Liver (tissue), 8 donors: ENCODE measurements at regions not wholly inside any gene's neighbourhood (a gene's known extent, or its start where the extent isn't known, plus 50 kb on each side); places are given as distances from the start of the nearest gene placed in this dataset.

Experiments used
- DNase-seq: peaks from one replicate; pipeline ENCODE4 v3.0.0-alpha.2; 2017; ENCODE audit warnings: low spot score
- H3K27ac ChIP-seq, 2 donors: one replicate each; pipeline ENCODE4 v1.7.0; 2013; ENCODE audit warnings: inconsistent platforms in 2 of 2, low read length in 2 of 2, control low read depth in 1 of 2, low read depth in 1 of 2, mild to moderate bottlenecking in 1 of 2
- H3K27me3 ChIP-seq, 4 donors: one replicate each; pipeline versions ENCODE4 v1.6.1 to v1.7.0; 2013; ENCODE audit warnings: low read length in 3 of 4, inconsistent platforms in 1 of 4, mild to moderate bottlenecking in 1 of 4, moderate library complexity in 1 of 4; ENCODE audit not compliant: control insufficient read depth in 4 of 4, insufficient read depth in 4 of 4
- H3K36me3 ChIP-seq, 4 donors: one replicate each; pipeline versions ENCODE4 v1.6.1 to v1.7.0; 2013; ENCODE audit warnings: low read length in 3 of 4, mild to moderate bottlenecking in 3 of 4, low read depth in 1 of 4, moderate library complexity in 1 of 4; ENCODE audit not compliant: control insufficient read depth in 4 of 4, insufficient read depth in 3 of 4
- H3K4me1 ChIP-seq, 4 donors: one replicate each; pipeline versions ENCODE4 v1.6.1 to v1.7.0; 2013; ENCODE audit warnings: low read length in 3 of 4, mild to moderate bottlenecking in 3 of 4, moderate library complexity in 1 of 4; ENCODE audit not compliant: control insufficient read depth in 4 of 4, insufficient read depth in 4 of 4
- H3K4me3 ChIP-seq, 3 donors: one replicate each; pipeline versions ENCODE4 v1.6.1 to v1.7.0; 2013; ENCODE audit warnings: low read length in 3 of 3, control low read depth in 1 of 3, low read depth in 1 of 3, mild to moderate bottlenecking in 1 of 3
- H3K9ac ChIP-seq, 2 donors: one replicate each; pipeline ENCODE4 v1.7.0; 2013; ENCODE audit warnings: low read length in 2 of 2, mild to moderate bottlenecking in 2 of 2, moderate library complexity in 2 of 2, control low read depth in 1 of 2, low read depth in 1 of 2
- H3K9me3 ChIP-seq, 4 donors: one replicate each; pipeline versions ENCODE4 v1.6.1 to v1.7.0; 2013; ENCODE audit warnings: low read length in 3 of 4; ENCODE audit not compliant: control insufficient read depth in 4 of 4
- EGR1 ChIP-seq, 2 donors: IDR thresholded peaks; 2 replicates each; pipeline ENCODE4 v1.6.1; 2016 to 2018; ENCODE audit warnings: antibody characterized with exemption in 2 of 2, low read depth in 2 of 2
- FOXA1 ChIP-seq: IDR thresholded peaks from 2 replicates; pipeline ENCODE4 v1.6.1; 2016; ENCODE audit warnings: antibody characterized with exemption
- FOXA2 ChIP-seq: IDR thresholded peaks from 2 replicates; pipeline ENCODE4 v1.6.1; 2016; ENCODE audit warnings: antibody characterized with exemption
- GABPA ChIP-seq, 2 donors: IDR thresholded peaks in 1 of 2; conservative IDR thresholded peaks in 1 of 2; 2 replicates each; pipeline ENCODE4 v1.6.1; 2016; ENCODE audit warnings: antibody characterized with exemption in 2 of 2, mild to moderate bottlenecking in 1 of 2, moderate library complexity in 1 of 2
- HNF4A ChIP-seq, 2 donors: conservative IDR thresholded peaks; 2 replicates each; pipeline ENCODE4 v1.6.1; 2016; ENCODE audit warnings: antibody characterized with exemption in 2 of 2, mild to moderate bottlenecking in 2 of 2
- HNF4G ChIP-seq: IDR thresholded peaks from 2 replicates; pipeline ENCODE4 v1.6.1; 2016; ENCODE audit warnings: antibody characterized with exemption
- JUND ChIP-seq, 2 donors: IDR thresholded peaks; 2 replicates each; pipeline ENCODE4 v1.6.1; 2016; ENCODE audit warnings: antibody characterized with exemption in 2 of 2
- NR2F2 ChIP-seq: IDR thresholded peaks from 2 replicates; pipeline ENCODE4 v1.6.1; 2016; ENCODE audit warnings: antibody characterized with exemption
- RAD21 ChIP-seq, 2 donors: IDR thresholded peaks; 2 replicates each; pipeline ENCODE4 v1.6.1; 2016; ENCODE audit warnings: antibody characterized with exemption in 2 of 2, mild to moderate bottlenecking in 2 of 2
- RXRA ChIP-seq, 2 donors: IDR thresholded peaks; 2 replicates each; pipeline ENCODE4 v1.6.1; 2017 to 2018; ENCODE audit warnings: antibody characterized with exemption in 2 of 2, mild to moderate bottlenecking in 1 of 2
- SP1 ChIP-seq: IDR thresholded peaks from 2 replicates; pipeline ENCODE4 v1.6.1; 2018; ENCODE audit warnings: antibody characterized with exemption, mild to moderate bottlenecking
- TAF1 ChIP-seq: conservative IDR thresholded peaks from 2 replicates; pipeline ENCODE4 v1.6.1; 2016; ENCODE audit warnings: antibody characterized with exemption, mild to moderate bottlenecking
- WGBS: extraction: QIAGEN DNeasy Blood & Tissue Kit; methylation state at CpG from one replicate; pipeline ENCODE4 v1.1.7; 2013; 5-methylcytosine and 5-hydroxymethylcytosine counted together
- TF ChIP-seq, protein P1 (sequence below): IDR thresholded peaks from 2 replicates; pipeline ENCODE4 v1.6.1; 2016; ENCODE audit warnings: antibody characterized with exemption
- TF ChIP-seq, protein P2 (sequence below): IDR thresholded peaks from 2 replicates; pipeline ENCODE4 v1.6.1; 2016; ENCODE audit warnings: antibody characterized with exemption
- TF ChIP-seq, protein P3 (sequence below): fragments of 150-350 bp; IDR thresholded peaks from 2 replicates; pipeline ENCODE4 v1.5.1; 2017; ENCODE audit warnings: improper control_type of control experiment, low read depth, low read length; ENCODE audit not compliant: missing input control
- TF ChIP-seq, protein P4 (sequence below): IDR thresholded peaks from 2 replicates; pipeline ENCODE4 v1.6.1; 2016; ENCODE audit warnings: antibody characterized with exemption
- TF ChIP-seq, protein P5 (sequence below): IDR thresholded peaks from 2 replicates; pipeline ENCODE4 v1.6.1; 2016; ENCODE audit warnings: antibody characterized with exemption, mild to moderate bottlenecking
- donor health status: healthy.
- donor health status: healthy.
- donor health status: healthy.
- donor health status: healthy.
- donor health status: healthy.

DNA sequence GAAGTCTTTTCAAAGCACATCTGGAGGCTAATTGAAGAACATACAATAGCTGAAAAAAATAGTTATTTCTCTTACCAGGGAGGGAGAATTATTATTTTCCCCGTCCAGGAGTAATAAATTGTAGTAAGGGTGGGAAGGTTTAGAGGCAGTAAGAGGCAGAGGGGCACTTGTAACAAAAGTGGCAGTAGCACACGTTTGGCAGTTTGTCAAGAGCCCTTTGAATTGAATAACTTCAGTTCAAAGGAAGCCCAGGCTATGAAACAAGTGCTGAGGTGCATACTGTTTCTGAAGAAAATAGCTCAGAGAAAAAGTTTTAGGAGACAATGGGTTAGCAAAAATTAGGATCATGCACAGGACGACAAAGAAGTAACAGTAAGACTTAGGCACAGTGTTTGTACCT is 451.3 kb downstream of the LRRC70 start:
- 33% methylated on average over 3 of the region's 3 CpGs for WGBS
- no peaks in the 10 kb centered on the region for H3K36me3 ChIP-seq
- H3K9ac ChIP-seq, result no peak overlapping the region
- no peak overlapping the region for H3K4me3 ChIP-seq
- no peak overlapping the region for H3K27ac ChIP-seq
- no peaks in the 10 kb centered on the region for H3K4me1 ChIP-seq
- peaks cover 7 to 18% (median 11%) of the 10 kb centered on the region in 4 donors for H3K9me3 ChIP-seq
- TF ChIP-seq JUND (IDR thresholded peaks at IDR 0.05), result no peak
- TF ChIP-seq RXRA (IDR thresholded peaks at IDR 0.05), result no peak
- TF ChIP-seq RAD21 (IDR thresholded peaks at IDR 0.05), result no peak
- no peak for TF ChIP-seq GABPA (IDR thresholded peaks at IDR 0.05 in 1 of 2, conservative IDR thresholded peaks at IDR 0.05 in 1 of 2)
- no peak for TF ChIP-seq SP1
- no peak for TF ChIP-seq NR2F2
- TF ChIP-seq FOXA1, result no peak
- TF ChIP-seq, protein P1, sequence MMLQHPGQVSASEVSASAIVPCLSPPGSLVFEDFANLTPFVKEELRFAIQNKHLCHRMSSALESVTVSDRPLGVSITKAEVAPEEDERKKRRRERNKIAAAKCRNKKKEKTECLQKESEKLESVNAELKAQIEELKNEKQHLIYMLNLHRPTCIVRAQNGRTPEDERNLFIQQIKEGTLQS, result no peak
- TF ChIP-seq, protein P2, sequence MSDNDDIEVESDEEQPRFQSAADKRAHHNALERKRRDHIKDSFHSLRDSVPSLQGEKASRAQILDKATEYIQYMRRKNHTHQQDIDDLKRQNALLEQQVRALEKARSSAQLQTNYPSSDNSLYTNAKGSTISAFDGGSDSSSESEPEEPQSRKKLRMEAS, result no peak
- no peak for TF ChIP-seq EGR1 (IDR thresholded peaks at IDR 0.05; ENCODE audit: low read depth in 2 of 2)
- TF ChIP-seq, protein P3, sequence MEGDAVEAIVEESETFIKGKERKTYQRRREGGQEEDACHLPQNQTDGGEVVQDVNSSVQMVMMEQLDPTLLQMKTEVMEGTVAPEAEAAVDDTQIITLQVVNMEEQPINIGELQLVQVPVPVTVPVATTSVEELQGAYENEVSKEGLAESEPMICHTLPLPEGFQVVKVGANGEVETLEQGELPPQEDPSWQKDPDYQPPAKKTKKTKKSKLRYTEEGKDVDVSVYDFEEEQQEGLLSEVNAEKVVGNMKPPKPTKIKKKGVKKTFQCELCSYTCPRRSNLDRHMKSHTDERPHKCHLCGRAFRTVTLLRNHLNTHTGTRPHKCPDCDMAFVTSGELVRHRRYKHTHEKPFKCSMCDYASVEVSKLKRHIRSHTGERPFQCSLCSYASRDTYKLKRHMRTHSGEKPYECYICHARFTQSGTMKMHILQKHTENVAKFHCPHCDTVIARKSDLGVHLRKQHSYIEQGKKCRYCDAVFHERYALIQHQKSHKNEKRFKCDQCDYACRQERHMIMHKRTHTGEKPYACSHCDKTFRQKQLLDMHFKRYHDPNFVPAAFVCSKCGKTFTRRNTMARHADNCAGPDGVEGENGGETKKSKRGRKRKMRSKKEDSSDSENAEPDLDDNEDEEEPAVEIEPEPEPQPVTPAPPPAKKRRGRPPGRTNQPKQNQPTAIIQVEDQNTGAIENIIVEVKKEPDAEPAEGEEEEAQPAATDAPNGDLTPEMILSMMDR, result no peak
- TF ChIP-seq HNF4A (conservative IDR thresholded peaks at IDR 0.05), result no peak
- no peak for TF ChIP-seq FOXA2
- no peak for TF ChIP-seq HNF4G
- TF ChIP-seq TAF1, result no peak
- TF ChIP-seq, protein P4, sequence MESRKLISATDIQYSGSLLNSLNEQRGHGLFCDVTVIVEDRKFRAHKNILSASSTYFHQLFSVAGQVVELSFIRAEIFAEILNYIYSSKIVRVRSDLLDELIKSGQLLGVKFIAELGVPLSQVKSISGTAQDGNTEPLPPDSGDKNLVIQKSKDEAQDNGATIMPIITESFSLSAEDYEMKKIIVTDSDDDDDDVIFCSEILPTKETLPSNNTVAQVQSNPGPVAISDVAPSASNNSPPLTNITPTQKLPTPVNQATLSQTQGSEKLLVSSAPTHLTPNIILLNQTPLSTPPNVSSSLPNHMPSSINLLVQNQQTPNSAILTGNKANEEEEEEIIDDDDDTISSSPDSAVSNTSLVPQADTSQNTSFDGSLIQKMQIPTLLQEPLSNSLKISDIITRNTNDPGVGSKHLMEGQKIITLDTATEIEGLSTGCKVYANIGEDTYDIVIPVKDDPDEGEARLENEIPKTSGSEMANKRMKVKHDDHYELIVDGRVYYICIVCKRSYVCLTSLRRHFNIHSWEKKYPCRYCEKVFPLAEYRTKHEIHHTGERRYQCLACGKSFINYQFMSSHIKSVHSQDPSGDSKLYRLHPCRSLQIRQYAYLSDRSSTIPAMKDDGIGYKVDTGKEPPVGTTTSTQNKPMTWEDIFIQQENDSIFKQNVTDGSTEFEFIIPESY, result no peak
- TF ChIP-seq, protein P5, sequence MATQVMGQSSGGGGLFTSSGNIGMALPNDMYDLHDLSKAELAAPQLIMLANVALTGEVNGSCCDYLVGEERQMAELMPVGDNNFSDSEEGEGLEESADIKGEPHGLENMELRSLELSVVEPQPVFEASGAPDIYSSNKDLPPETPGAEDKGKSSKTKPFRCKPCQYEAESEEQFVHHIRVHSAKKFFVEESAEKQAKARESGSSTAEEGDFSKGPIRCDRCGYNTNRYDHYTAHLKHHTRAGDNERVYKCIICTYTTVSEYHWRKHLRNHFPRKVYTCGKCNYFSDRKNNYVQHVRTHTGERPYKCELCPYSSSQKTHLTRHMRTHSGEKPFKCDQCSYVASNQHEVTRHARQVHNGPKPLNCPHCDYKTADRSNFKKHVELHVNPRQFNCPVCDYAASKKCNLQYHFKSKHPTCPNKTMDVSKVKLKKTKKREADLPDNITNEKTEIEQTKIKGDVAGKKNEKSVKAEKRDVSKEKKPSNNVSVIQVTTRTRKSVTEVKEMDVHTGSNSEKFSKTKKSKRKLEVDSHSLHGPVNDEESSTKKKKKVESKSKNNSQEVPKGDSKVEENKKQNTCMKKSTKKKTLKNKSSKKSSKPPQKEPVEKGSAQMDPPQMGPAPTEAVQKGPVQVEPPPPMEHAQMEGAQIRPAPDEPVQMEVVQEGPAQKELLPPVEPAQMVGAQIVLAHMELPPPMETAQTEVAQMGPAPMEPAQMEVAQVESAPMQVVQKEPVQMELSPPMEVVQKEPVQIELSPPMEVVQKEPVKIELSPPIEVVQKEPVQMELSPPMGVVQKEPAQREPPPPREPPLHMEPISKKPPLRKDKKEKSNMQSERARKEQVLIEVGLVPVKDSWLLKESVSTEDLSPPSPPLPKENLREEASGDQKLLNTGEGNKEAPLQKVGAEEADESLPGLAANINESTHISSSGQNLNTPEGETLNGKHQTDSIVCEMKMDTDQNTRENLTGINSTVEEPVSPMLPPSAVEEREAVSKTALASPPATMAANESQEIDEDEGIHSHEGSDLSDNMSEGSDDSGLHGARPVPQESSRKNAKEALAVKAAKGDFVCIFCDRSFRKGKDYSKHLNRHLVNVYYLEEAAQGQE, result no peak
- H3K27me3 ChIP-seq, result no peaks in the 10 kb centered on the region
- DNase-seq, result no peak

DNA sequence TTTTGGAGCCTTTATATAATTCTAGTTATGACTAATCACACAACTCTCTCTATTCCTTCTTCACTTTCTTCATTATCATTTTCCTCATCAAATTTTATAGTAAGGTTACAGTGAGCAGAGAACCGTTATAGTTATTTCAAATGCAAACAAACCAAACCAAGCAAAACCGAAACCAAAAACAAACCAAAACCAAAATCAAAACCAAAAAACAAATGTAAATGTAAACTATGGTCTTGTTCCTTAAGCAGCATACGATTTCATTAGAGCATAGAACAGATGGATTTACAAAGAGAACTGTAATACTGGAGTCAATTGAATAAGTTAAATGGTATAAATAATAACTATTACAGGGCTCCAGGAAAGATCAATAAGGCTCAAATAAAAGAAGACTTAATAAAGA is 447.1 kb downstream of the LRRC70 start:
- Histone ChIP-seq H3K4me1 (no peaks in the 10 kb centered on the region), H3K9me3 (no peaks in the 10 kb centered on the region), H3K27me3 (no peaks in the 10 kb centered on the region), H3K4me3 (no peak overlapping the region), H3K9ac (no peak overlapping the region), H3K36me3 (no peaks in the 10 kb centered on the region), H3K27ac (no peak overlapping the region)
- TF ChIP-seq HNF4G, result no peak
- no peak for TF ChIP-seq TAF1
- TF ChIP-seq, protein P4, result no peak
- TF ChIP-seq HNF4A (conservative IDR thresholded peaks at IDR 0.05), result no peak
- TF ChIP-seq, protein P3, result no peak
- TF ChIP-seq RXRA (IDR thresholded peaks at IDR 0.05), result no peak
- TF ChIP-seq, protein P2, result no peak
- TF ChIP-seq NR2F2, result no peak
- TF ChIP-seq, protein P1, result no peak
- TF ChIP-seq SP1, result no peak
- no peak for TF ChIP-seq FOXA1
- TF ChIP-seq GABPA (IDR thresholded peaks at IDR 0.05 in 1 of 2, conservative IDR thresholded peaks at IDR 0.05 in 1 of 2), result no peak
- no peak for TF ChIP-seq FOXA2
- TF ChIP-seq RAD21 (IDR thresholded peaks at IDR 0.05), result no peak
- 59% methylated on average over 3 of the region's 3 CpGs for WGBS
- DNase-seq, result no peak
